Transverse colon (tissue), 4 donors: ENCODE measurements at regions not wholly inside any gene's neighbourhood (a gene's known extent, or its start where the extent isn't known, plus 50 kb on each side); places are given as distances from the start of the nearest gene placed in this dataset.

Experiments used
- DNase-seq: peaks from one replicate; pipeline ENCODE4 v3.0.0-alpha.2; 2019
- H3K27ac ChIP-seq, 4 donors: fragments of 200-600 bp; sonication (generic); 2 replicates each; pipeline ENCODE4 v1.5.1; 2016 to 2018; ENCODE audit warnings: inconsistent platforms in 4 of 4
- H3K27me3 ChIP-seq: fragments of 200-600 bp; sonication (generic); 2 replicates; pipeline ENCODE4 v1.5.1; 2017; ENCODE audit warnings: inconsistent platforms
- H3K36me3 ChIP-seq, 4 donors: fragments of 200-600 bp; sonication (generic); 2 replicates each; pipeline ENCODE4 v1.5.1; 2017 to 2019; ENCODE audit warnings: inconsistent platforms in 4 of 4
- H3K4me1 ChIP-seq, 4 donors: fragments of 200-600 bp; sonication (generic); 2 replicates each; pipeline ENCODE4 v1.5.1; 2017 to 2020; ENCODE audit warnings: inconsistent platforms in 4 of 4
- H3K4me3 ChIP-seq, 4 donors: fragments of 200-600 bp; sonication (generic); 1 replicate in 1 of 4; 2 replicates in 3 of 4; pipeline versions ENCODE4 v1.5.1 to v1.6.1; 2017 to 2019; ENCODE audit warnings: inconsistent platforms in 4 of 4
- H3K9me3 ChIP-seq, 2 donors: fragments of 200-600 bp; sonication (generic); 2 replicates each; pipeline ENCODE4 v1.5.1; 2017 to 2019; ENCODE audit warnings: inconsistent platforms in 2 of 2
- CTCF ChIP-seq, 5 experiments: fragments of 200-600 bp in 3 of 5; fragments of 450-650 bp in 2 of 5; sonication (generic) in 3 of 5; IDR thresholded peaks; 1 replicate in 2 of 5; 2 replicates in 3 of 5; pipeline ENCODE4 v1.5.1; 2016 to 2017; ENCODE audit warnings: antibody characterized with exemption in 5 of 5, inconsistent platforms in 3 of 5, mild to moderate bottlenecking in 2 of 5, moderate library complexity in 1 of 5
- EP300 ChIP-seq: sonication (generic); formaldehyde crosslinking; IDR thresholded peaks from one replicate; pipeline ENCODE4 v1.6.1; 2017; ENCODE audit warnings: antibody characterized with exemption, low read depth
- POLR2A ChIP-seq: fragments of 450-650 bp; IDR thresholded peaks from one replicate; pipeline ENCODE4 v1.6.1; 2016; ENCODE audit warnings: antibody characterized with exemption, mild to moderate bottlenecking, moderate library complexity
- POLR2AphosphoS5 ChIP-seq, 3 donors: sonication (generic); formaldehyde crosslinking; IDR thresholded peaks; one replicate each; pipeline ENCODE4 v1.6.1; 2016; ENCODE audit warnings: antibody characterized with exemption in 3 of 3
- WGBS, 2 donors: methylation state at CpG; one replicate each; pipeline ENCODE4 v1.1.5; 2018; ENCODE audit warnings: low coverage in 1 of 2; 5-methylcytosine and 5-hydroxymethylcytosine counted together
- in situ Hi-C, 4 donors: fragments of 200-750 bp; cut with MboI; loops; one replicate each; pipeline versions ENCODE4 v1.15.0 to v1.15.1; 2017; ENCODE audit warnings: low sequenced_read_pairs in 3 of 4, low pct_ligation_motif_present in 1 of 4, low pct_unique_long_range_greater_than_20kb in 1 of 4
- intact Hi-C: fragments of 100-400 bp; cut with DNase I; formaldehyde crosslinking; loops from one replicate; pipeline ENCODE4 v1.15.1; 2023; ENCODE audit warnings: low total_unique reads

GRCh38 chr18:72152935-72153334, 391.2 kb downstream of the CBLN2 start:
- intact Hi-C loops (no loop called here), in situ Hi-C loops (no loop called here)
- Histone ChIP-seq H3K27me3 (no peaks in the 10 kb centered on the region), H3K9me3 (no peaks in the 10 kb centered on the region), H3K27ac (no peak overlapping the region), H3K4me3 (no peak overlapping the region), H3K36me3 (no peaks in the 10 kb centered on the region), H3K4me1 (no peaks in the 10 kb centered on the region)
- no peak for DNase-seq
- WGBS, 2 donors, result 92 to 95% methylated on average over 6 of the region's 6 CpGs
- TF ChIP-seq POLR2A (no peak), CTCF (IDR thresholded peaks at IDR 0.05) (no peak), EP300 (no peak), POLR2AphosphoS5 (IDR thresholded peaks at IDR 0.05) (no peak)

DNA sequence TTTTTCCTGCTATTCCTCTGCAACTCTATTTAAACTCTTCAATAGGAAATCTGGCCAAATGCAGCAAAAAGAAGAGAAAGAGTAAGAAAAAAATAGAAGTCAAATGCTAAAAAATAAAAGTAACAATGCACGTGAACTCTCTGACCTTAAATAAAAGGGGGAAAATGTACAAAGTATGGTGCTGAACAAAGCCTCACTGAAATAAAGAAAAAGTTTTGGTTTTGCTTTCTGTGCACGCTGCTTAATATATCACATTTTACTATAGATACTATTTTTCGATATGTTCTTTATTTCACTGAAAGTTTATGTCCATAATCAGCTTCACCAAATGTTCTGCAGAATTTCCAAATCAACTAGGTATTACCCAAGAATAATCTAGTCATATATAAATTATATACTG, 396.3 kb downstream of the CBLN2 start:
- TF ChIP-seq POLR2AphosphoS5 (IDR thresholded peaks at IDR 0.05), result no peak
- TF ChIP-seq EP300, result no peak
- no peak for TF ChIP-seq POLR2A
- no peak for TF ChIP-seq CTCF (IDR thresholded peaks at IDR 0.05)

GRCh38 chr18:72140007-72140406, 404.1 kb downstream of the CBLN2 start:
- intact Hi-C loops, result no loop called here
- Histone ChIP-seq H3K27me3 (no peaks in the 10 kb centered on the region), H3K36me3 (no peaks in the 10 kb centered on the region), H3K9me3 (no peaks in the 10 kb centered on the region), H3K27ac (no peak overlapping the region), H3K4me3 (no peak overlapping the region), H3K4me1 (no peaks in the 10 kb centered on the region)
- TF ChIP-seq EP300 (no peak), POLR2AphosphoS5 (IDR thresholded peaks at IDR 0.05) (no peak), POLR2A (no peak), CTCF (IDR thresholded peaks at IDR 0.05) (no peak)
- in situ Hi-C loops, result no loop called here
- DNase-seq, result no peak
- 76 to 83% methylated on average over 5 to 8 of the region's 8 CpGs for WGBS, 2 donors

More for the DNA sequence above, 396.3 kb downstream of the CBLN2 start:
- intact Hi-C loops, result loop anchor here (2.0 kb wide), 1 partner anchor 21 kb away; no protein-coding TSS in a partner anchor
- H3K9me3 ChIP-seq, result no peaks in the 10 kb centered on the region
- in situ Hi-C loops, result no loop called here
- H3K27me3 ChIP-seq, result no peaks in the 10 kb centered on the region
- DNase-seq, result no peak
- no peak overlapping the region for H3K27ac ChIP-seq
- no peak overlapping the region for H3K4me3 ChIP-seq
- no peaks in the 10 kb centered on the region for H3K36me3 ChIP-seq
- 83 to 84% methylated on average over 3 of the region's 3 CpGs for whole genome bisulfite sequencing, 2 donors
- H3K4me1 ChIP-seq, result no peaks in the 10 kb centered on the region

DNA sequence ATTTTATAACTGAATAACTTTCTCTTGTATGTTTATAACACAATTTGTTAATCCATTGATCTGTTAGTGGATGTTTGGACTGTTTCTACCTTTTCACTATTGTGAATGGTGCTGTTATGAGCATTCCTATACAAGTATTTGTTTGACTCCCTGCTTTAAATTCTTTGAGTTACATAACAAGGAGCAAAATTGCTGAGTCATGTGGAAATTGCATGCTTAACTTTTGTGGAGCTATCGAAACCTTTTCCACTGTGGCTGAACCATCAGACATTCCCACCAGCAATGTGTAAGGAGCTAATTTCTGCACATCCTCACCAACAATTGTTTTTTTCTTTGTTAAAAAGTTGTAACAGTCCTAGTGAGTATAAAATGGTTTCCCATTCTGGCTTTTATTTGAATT, 415.5 kb downstream of the CBLN2 start:
- in situ Hi-C loops, result no loop called here

GRCh38 chr18:72122103-72122502, 422.0 kb downstream of the CBLN2 start:
- TF ChIP-seq POLR2AphosphoS5 (IDR thresholded peaks at IDR 0.05) (no peak), CTCF (IDR thresholded peaks at IDR 0.05) (no peak), EP300 (no peak), POLR2A (no peak)
- Histone ChIP-seq H3K27me3 (no peaks in the 10 kb centered on the region), H3K27ac (no peak overlapping the region), H3K4me3 (no peak overlapping the region), H3K4me1 (no peaks in the 10 kb centered on the region), H3K36me3 (no peaks in the 10 kb centered on the region), H3K9me3 (no peaks in the 10 kb centered on the region)
- in situ Hi-C loops (no loop called here), intact Hi-C loops (loop anchor here (5.0 kb wide), 1 partner anchor 1735 kb away; no protein-coding TSS in a partner anchor)
- no peak for DNase-seq

More for the DNA sequence above, 415.5 kb downstream of the CBLN2 start:
- TF ChIP-seq POLR2A, result no peak
- Histone ChIP-seq H3K36me3 (no peaks in the 10 kb centered on the region), H3K4me1 (no peaks in the 10 kb centered on the region), H3K4me3 (no peak overlapping the region), H3K9me3 (no peaks in the 10 kb centered on the region), H3K27me3 (no peaks in the 10 kb centered on the region), H3K27ac (no peak overlapping the region)
- intact Hi-C loops, result no loop called here
- WGBS, 2 donors, result 27 to 57% methylated on average over 1 of the region's 1 CpG
- DNase-seq, result no peak
